ENCODE measurements at regions not wholly inside any gene's neighbourhood (a gene's known extent, or its start where the extent isn't known, plus 50 kb on each side); places are given as distances from the start of the nearest gene placed in this dataset.

GRCh38 chr20:53668992-53669391, 75.4 kb upstream of the ZNF217 start:
- H3K9ac ChIP-seq (ENCODE audit: low read depth in 1 of 2, low read length in 2 of 2): no peak overlapping the region
- no peak overlapping the region for H3K4me3 ChIP-seq (ENCODE audit: low read depth in 1 of 3, low read length in 3 of 3)
- no peaks in the 10 kb centered on the region for H3K9me3 ChIP-seq (ENCODE audit: control insufficient read depth in 4 of 4, low read length in 3 of 4)
- DNase-seq (ENCODE audit: low spot score): no peak
- no peaks in the 10 kb centered on the region for H3K36me3 ChIP-seq (ENCODE audit: control insufficient read depth in 4 of 4, insufficient read depth in 3 of 4, low read depth in 1 of 4, low read length in 3 of 4)
- 85% methylated on average over 9 of the region's 9 CpGs for WGBS
- no peaks in the 10 kb centered on the region for H3K27me3 ChIP-seq (ENCODE audit: control insufficient read depth in 4 of 4, insufficient read depth in 4 of 4, low read length in 3 of 4)
- H3K27ac ChIP-seq (ENCODE audit: low read depth in 1 of 2, low read length in 2 of 2): no peak overlapping the region
- no peaks in the 10 kb centered on the region for H3K4me1 ChIP-seq (ENCODE audit: control insufficient read depth in 4 of 4, insufficient read depth in 4 of 4, low read length in 3 of 4)
- TF ChIP-seq YY1 (IDR thresholded peaks at IDR 0.05) (no peak), SP1 (IDR thresholded peaks at IDR 0.05) (no peak), JUND (IDR thresholded peaks at IDR 0.05) (no peak), NR2F2 (IDR thresholded peaks at IDR 0.05) (no peak), EGR1 (IDR thresholded peaks at IDR 0.05; ENCODE audit: low read depth in 2 of 2) (no peak), FOXA2 (IDR thresholded peaks at IDR 0.05) (no peak), FOXA1 (IDR thresholded peaks at IDR 0.05) (no peak), CTCF (IDR thresholded peaks at IDR 0.05; ENCODE audit: low read depth, low read length, missing input control) (no peak), HNF4G (IDR thresholded peaks at IDR 0.05) (no peak), GABPA (IDR thresholded peaks at IDR 0.05 in 1 of 2, conservative IDR thresholded peaks at IDR 0.05 in 1 of 2) (no peak), TAF1 (conservative IDR thresholded peaks at IDR 0.05) (no peak), ATF3 (IDR thresholded peaks at IDR 0.05) (no peak), RAD21 (IDR thresholded peaks at IDR 0.05) (no peak)
- TF ChIP-seq, protein P1, sequence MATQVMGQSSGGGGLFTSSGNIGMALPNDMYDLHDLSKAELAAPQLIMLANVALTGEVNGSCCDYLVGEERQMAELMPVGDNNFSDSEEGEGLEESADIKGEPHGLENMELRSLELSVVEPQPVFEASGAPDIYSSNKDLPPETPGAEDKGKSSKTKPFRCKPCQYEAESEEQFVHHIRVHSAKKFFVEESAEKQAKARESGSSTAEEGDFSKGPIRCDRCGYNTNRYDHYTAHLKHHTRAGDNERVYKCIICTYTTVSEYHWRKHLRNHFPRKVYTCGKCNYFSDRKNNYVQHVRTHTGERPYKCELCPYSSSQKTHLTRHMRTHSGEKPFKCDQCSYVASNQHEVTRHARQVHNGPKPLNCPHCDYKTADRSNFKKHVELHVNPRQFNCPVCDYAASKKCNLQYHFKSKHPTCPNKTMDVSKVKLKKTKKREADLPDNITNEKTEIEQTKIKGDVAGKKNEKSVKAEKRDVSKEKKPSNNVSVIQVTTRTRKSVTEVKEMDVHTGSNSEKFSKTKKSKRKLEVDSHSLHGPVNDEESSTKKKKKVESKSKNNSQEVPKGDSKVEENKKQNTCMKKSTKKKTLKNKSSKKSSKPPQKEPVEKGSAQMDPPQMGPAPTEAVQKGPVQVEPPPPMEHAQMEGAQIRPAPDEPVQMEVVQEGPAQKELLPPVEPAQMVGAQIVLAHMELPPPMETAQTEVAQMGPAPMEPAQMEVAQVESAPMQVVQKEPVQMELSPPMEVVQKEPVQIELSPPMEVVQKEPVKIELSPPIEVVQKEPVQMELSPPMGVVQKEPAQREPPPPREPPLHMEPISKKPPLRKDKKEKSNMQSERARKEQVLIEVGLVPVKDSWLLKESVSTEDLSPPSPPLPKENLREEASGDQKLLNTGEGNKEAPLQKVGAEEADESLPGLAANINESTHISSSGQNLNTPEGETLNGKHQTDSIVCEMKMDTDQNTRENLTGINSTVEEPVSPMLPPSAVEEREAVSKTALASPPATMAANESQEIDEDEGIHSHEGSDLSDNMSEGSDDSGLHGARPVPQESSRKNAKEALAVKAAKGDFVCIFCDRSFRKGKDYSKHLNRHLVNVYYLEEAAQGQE (IDR thresholded peaks at IDR 0.05): no peak
- TF ChIP-seq, protein P2, sequence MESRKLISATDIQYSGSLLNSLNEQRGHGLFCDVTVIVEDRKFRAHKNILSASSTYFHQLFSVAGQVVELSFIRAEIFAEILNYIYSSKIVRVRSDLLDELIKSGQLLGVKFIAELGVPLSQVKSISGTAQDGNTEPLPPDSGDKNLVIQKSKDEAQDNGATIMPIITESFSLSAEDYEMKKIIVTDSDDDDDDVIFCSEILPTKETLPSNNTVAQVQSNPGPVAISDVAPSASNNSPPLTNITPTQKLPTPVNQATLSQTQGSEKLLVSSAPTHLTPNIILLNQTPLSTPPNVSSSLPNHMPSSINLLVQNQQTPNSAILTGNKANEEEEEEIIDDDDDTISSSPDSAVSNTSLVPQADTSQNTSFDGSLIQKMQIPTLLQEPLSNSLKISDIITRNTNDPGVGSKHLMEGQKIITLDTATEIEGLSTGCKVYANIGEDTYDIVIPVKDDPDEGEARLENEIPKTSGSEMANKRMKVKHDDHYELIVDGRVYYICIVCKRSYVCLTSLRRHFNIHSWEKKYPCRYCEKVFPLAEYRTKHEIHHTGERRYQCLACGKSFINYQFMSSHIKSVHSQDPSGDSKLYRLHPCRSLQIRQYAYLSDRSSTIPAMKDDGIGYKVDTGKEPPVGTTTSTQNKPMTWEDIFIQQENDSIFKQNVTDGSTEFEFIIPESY (IDR thresholded peaks at IDR 0.05): no peak
- TF ChIP-seq, protein P3, sequence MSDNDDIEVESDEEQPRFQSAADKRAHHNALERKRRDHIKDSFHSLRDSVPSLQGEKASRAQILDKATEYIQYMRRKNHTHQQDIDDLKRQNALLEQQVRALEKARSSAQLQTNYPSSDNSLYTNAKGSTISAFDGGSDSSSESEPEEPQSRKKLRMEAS (IDR thresholded peaks at IDR 0.05): no peak

DNA sequence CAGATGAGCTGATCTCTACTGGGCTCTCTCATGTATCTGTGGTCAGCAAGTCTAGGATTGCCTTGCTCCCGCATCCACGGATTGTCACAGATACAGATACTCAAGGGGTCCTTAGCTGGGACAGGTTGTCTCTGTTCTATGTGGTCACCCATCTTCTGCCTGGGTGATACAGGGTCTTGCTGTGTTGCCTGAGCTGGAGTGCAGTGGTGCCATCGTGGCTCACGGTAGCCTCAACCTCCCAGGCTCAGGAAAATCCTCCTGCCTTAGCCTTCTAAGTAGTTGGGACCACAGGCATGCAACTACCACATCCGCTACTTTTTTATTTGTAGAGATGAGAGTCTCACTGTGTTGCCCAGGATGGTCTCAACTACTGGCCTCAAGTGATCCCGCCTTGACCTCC, 72.5 kb upstream of the ZNF217 start:
- Histone ChIP-seq H3K9ac (ENCODE audit: low read depth in 1 of 2, low read length in 2 of 2) (no peak overlapping the region), H3K4me3 (ENCODE audit: low read depth in 1 of 3, low read length in 3 of 3) (no peak overlapping the region), H3K27me3 (ENCODE audit: control insufficient read depth in 4 of 4, insufficient read depth in 4 of 4, low read length in 3 of 4) (no peaks in the 10 kb centered on the region), H3K9me3 (ENCODE audit: control insufficient read depth in 4 of 4, low read length in 3 of 4) (no peaks in the 10 kb centered on the region), H3K4me1 (ENCODE audit: control insufficient read depth in 4 of 4, insufficient read depth in 4 of 4, low read length in 3 of 4) (peaks cover 0 to 9% (median 4%) of the 10 kb centered on the region in 4 donors), H3K36me3 (ENCODE audit: control insufficient read depth in 4 of 4, insufficient read depth in 3 of 4, low read depth in 1 of 4, low read length in 3 of 4) (no peaks in the 10 kb centered on the region), H3K27ac (ENCODE audit: low read depth in 1 of 2, low read length in 2 of 2) (no peak overlapping the region)
- no peak for DNase-seq (ENCODE audit: low spot score)
- WGBS: 97% methylated on average over 6 of the region's 6 CpGs
- no peak for TF ChIP-seq NR2F2 (IDR thresholded peaks at IDR 0.05)
- no peak for TF ChIP-seq FOXA1 (IDR thresholded peaks at IDR 0.05)
- TF ChIP-seq CTCF (IDR thresholded peaks at IDR 0.05; ENCODE audit: low read depth, low read length, missing input control): no peak
- TF ChIP-seq HNF4A (conservative IDR thresholded peaks at IDR 0.05): no peak
- no peak for TF ChIP-seq SP1 (IDR thresholded peaks at IDR 0.05)
- no peak for TF ChIP-seq GABPA (IDR thresholded peaks at IDR 0.05 in 1 of 2, conservative IDR thresholded peaks at IDR 0.05 in 1 of 2)
- TF ChIP-seq RAD21 (IDR thresholded peaks at IDR 0.05): no peak
- no peak for TF ChIP-seq YY1 (IDR thresholded peaks at IDR 0.05)

All from liver (tissue), 8 donors.